Spleen (tissue), 11 donors: ENCODE measurements at regions not wholly inside any gene's neighbourhood (a gene's known extent, or its start where the extent isn't known, plus 50 kb on each side); places are given as distances from the start of the nearest gene placed in this dataset.

Source experiments
- DNase-seq: peaks from one replicate; pipeline ENCODE4 v3.0.0-alpha.2; 2020
- H3K27ac ChIP-seq, 8 donors: fragments of 200-600 bp; sonication (generic) in 7 of 8; 1 replicate in 4 of 8; 2 replicates in 4 of 8; pipeline versions ENCODE4 v1.5.0 to v1.8.0; 2016 to 2021; ENCODE audit warnings: inconsistent platforms in 4 of 8, mild to moderate bottlenecking in 4 of 8, moderate library complexity in 1 of 8
- H3K27me3 ChIP-seq, 7 donors: fragments of 200-600 bp; sonication (generic) in 6 of 7; replicated peaks in 1 of 7; 1 replicate in 4 of 7; 2 replicates in 3 of 7; pipeline versions ENCODE4 v1.5.0 to v1.8.0; 2016 to 2021; ENCODE audit warnings: inconsistent platforms in 3 of 7, mild to moderate bottlenecking in 1 of 7
- H3K36me3 ChIP-seq, 6 donors: fragments of 200-600 bp; sonication (generic) in 5 of 6; 1 replicate in 4 of 6; 2 replicates in 2 of 6; pipeline versions ENCODE4 v1.5.0 to v1.8.0; 2016 to 2021; ENCODE audit warnings: inconsistent platforms in 2 of 6
- H3K4me1 ChIP-seq, 6 donors: fragments of 200-600 bp; sonication (generic) in 5 of 6; 1 replicate in 3 of 6; 2 replicates in 3 of 6; pipeline versions ENCODE4 v1.5.0 to v1.8.0; 2016 to 2021; ENCODE audit warnings: inconsistent platforms in 3 of 6
- H3K4me3 ChIP-seq, 8 donors: fragments of 200-600 bp; sonication (generic) in 7 of 8; 1 replicate in 4 of 8; 2 replicates in 4 of 8; pipeline versions ENCODE4 v1.5.0 to v1.8.0; 2016 to 2021; ENCODE audit warnings: inconsistent platforms in 4 of 8, mild to moderate bottlenecking in 4 of 8, moderate library complexity in 2 of 8
- H3K9me3 ChIP-seq, 8 donors: fragments of 200-600 bp; sonication (generic) in 7 of 8; 1 replicate in 4 of 8; 2 replicates in 4 of 8; pipeline versions ENCODE4 v1.5.0 to v1.8.0; 2016 to 2021; ENCODE audit warnings: inconsistent platforms in 4 of 8
- CTCF ChIP-seq, 11 experiments: fragments of 200-600 bp in 7 of 11; fragments of 450-650 bp in 4 of 11; sonication (generic) in 4 of 11; IDR thresholded peaks in 8 of 11; conservative IDR thresholded peaks in 3 of 11; 1 replicate in 7 of 11; 2 replicates in 4 of 11; pipeline versions ENCODE4 v1.4.0 to v1.8.0; 2016 to 2021; ENCODE audit warnings: antibody characterized with exemption in 11 of 11, inconsistent platforms in 4 of 11, mild to moderate bottlenecking in 1 of 11
- POLR2A ChIP-seq, 3 donors: fragments of 450-650 bp; IDR thresholded peaks; one replicate each; pipeline ENCODE4 v1.5.1; 2017; ENCODE audit warnings: antibody characterized with exemption in 3 of 3, mild to moderate bottlenecking in 1 of 3
- POLR2AphosphoS5 ChIP-seq, 3 donors: sonication (generic); formaldehyde crosslinking; IDR thresholded peaks; one replicate each; pipeline ENCODE4 v1.5.1; 2017; ENCODE audit warnings: antibody characterized with exemption in 3 of 3
- WGBS, 5 donors: extraction: QIAGEN DNeasy Blood & Tissue Kit in 3 of 5; methylation state at CpG; one replicate each; pipeline versions ENCODE4 v1.1.5 to v1.1.7; 2013 to 2018; 5-methylcytosine and 5-hydroxymethylcytosine counted together
- intact Hi-C: fragments of 100-400 bp; cut with DNase I; formaldehyde crosslinking; loops from one replicate; pipeline ENCODE4 v1.15.0; 2023; ENCODE audit warnings: low total_unique reads
- donor health status: healthy with polysubstance abuse.
- donor health status: DM: no; HTN: no; CAD: no; lungs with moderate emphysema.
- donor health status: DM: no; HTN: no; CAD: no.
- donor health status: Bipolar disorder and iron deficiency.
- donor health status: healthy.
- donor health status: DM: no; HTN: no; CAD: no.
- donor health status: DM: yes; HTN: yes; CAD: no.

GRCh38 chr2:47724221-47724981, 58.5 kb upstream of the MSH6 start:
- peak; percentile 85 for DNase-seq
- TF ChIP-seq POLR2AphosphoS5 (IDR thresholded peaks at IDR 0.05) (peak in 1 of 3 donors; percentile 54), POLR2A (IDR thresholded peaks at IDR 0.05) (no peak)
- Histone ChIP-seq H3K4me1 (peaks cover 0 to 30% (median 3%) of the 10 kb centered on the region in 6 donors), H3K27ac (peak overlapping the region in 6 of 8 donors; percentile 40 to 75 (median 54)), H3K27me3 (no peaks in the 10 kb centered on the region), H3K4me3 (no peak overlapping the region), H3K36me3 (no peaks in the 10 kb centered on the region), H3K9me3 (peaks cover 0 to 3% (median 0%) of the 10 kb centered on the region in 8 donors)
- intact Hi-C loops = no loop called here
- WGBS, 5 donors = 68 to 77% (median 72%) methylated on average over 9 of the region's 9 CpGs

- TF ChIP-seq CTCF (IDR thresholded peaks at IDR 0.05 in 8 of 11, conservative IDR thresholded peaks at IDR 0.05 in 3 of 11) (no peak), POLR2A (IDR thresholded peaks at IDR 0.05) (no peak), POLR2AphosphoS5 (IDR thresholded peaks at IDR 0.05) (no peak)
- no peaks in the 10 kb centered on the region for H3K36me3 ChIP-seq
- no peak overlapping the region for H3K4me3 ChIP-seq
- no peaks in the 10 kb centered on the region for H3K27me3 ChIP-seq
- 92 to 97% (median 95%) methylated on average over 8 of the region's 8 CpGs for WGBS, 5 donors
- H3K9me3 ChIP-seq = no peaks in the 10 kb centered on the region
- intact Hi-C loops = no loop called here
- H3K4me1 ChIP-seq = peaks cover 0 to 37% (median 5%) of the 10 kb centered on the region in 6 donors
- H3K27ac ChIP-seq = no peak overlapping the region
- no peak for DNase-seq
Observed at GRCh38 chr2:47721296-47721695, 61.6 kb upstream of the MSH6 start.

- DNase-seq = no peak
- no peaks in the 10 kb centered on the region for H3K27me3 ChIP-seq
- no peak overlapping the region for H3K4me3 ChIP-seq
- intact Hi-C loops = no loop called here
- peaks cover 0 to 30% (median 4%) of the 10 kb centered on the region in 6 donors for H3K4me1 ChIP-seq
- 0 to 65% (median 9%) methylated on average over 2 of the region's 2 CpGs for WGBS, 5 donors
- H3K27ac ChIP-seq = no peak overlapping the region
- no peaks in the 10 kb centered on the region for H3K36me3 ChIP-seq
- no peak for TF ChIP-seq POLR2AphosphoS5 (IDR thresholded peaks at IDR 0.05)
- TF ChIP-seq POLR2A (IDR thresholded peaks at IDR 0.05) = no peak
- no peak for TF ChIP-seq CTCF (IDR thresholded peaks at IDR 0.05 in 8 of 11, conservative IDR thresholded peaks at IDR 0.05 in 3 of 11)
- H3K9me3 ChIP-seq = no peaks in the 10 kb centered on the region
Observed at GRCh38 chr2:47720559-47720958, 62.4 kb upstream of the MSH6 start.

- no peak for TF ChIP-seq CTCF (IDR thresholded peaks at IDR 0.05 in 8 of 11, conservative IDR thresholded peaks at IDR 0.05 in 3 of 11)
- Histone ChIP-seq H3K27ac (no peak overlapping the region), H3K4me1 (peaks cover 0 to 27% (median 3%) of the 10 kb centered on the region in 6 donors), H3K9me3 (no peaks in the 10 kb centered on the region), H3K4me3 (no peak overlapping the region), H3K36me3 (no peaks in the 10 kb centered on the region), H3K27me3 (no peaks in the 10 kb centered on the region)
- intact Hi-C loops = no loop called here
- no peak for DNase-seq
- 57 to 68% (median 60%) methylated on average over 3 of the region's 3 CpGs for WGBS, 5 donors
Observed at GRCh38 chr2:47720036-47720435, 62.9 kb upstream of the MSH6 start.
